H1 (cell line): ENCODE measurements at regions not wholly inside any gene's neighbourhood (a gene's known extent, or its start where the extent isn't known, plus 50 kb on each side); places are given as distances from the start of the nearest gene placed in this dataset.

Source experiments
- CHD2 ChIP-seq: IDR thresholded peaks from 2 replicates; pipeline ENCODE4 v1.6.1; 2012; ENCODE audit warnings: low read length, improper control_type of control experiment
- GABPA ChIP-seq: IDR thresholded peaks from 2 replicates; pipeline ENCODE4 v1.6.1; 2011; ENCODE audit warnings: mild to moderate bottlenecking, low read length, moderate library complexity, borderline replicate concordance; ENCODE audit not compliant: insufficient read depth
- POLR2A ChIP-seq, 2 experiments: IDR thresholded peaks; 1 replicate in 1 of 2; 2 replicates in 1 of 2; pipeline ENCODE4 v1.6.1; 2011; ENCODE audit warnings: low read depth in 2 of 2, low read length in 2 of 2, mild to moderate bottlenecking in 2 of 2; ENCODE audit errors: control extremely low read depth in 1 of 2
- RFX5 ChIP-seq: IDR thresholded peaks from 2 replicates; pipeline ENCODE4 v1.6.1; 2011; ENCODE audit warnings: low read depth, low read length, improper control_type of control experiment, borderline replicate concordance
- RNF2 ChIP-seq: fragments of 200-900, 300-1000 bp; sonication (generic); IDR thresholded peaks from 2 replicates; pipeline ENCODE4 v1.7.1; 2016; ENCODE audit warnings: borderline replicate concordance, low read depth, mild to moderate bottlenecking, antibody characterized with exemption, low read length; ENCODE audit not compliant: poor library complexity, severe bottlenecking; ENCODE audit errors: missing control alignments
- RXRA ChIP-seq: IDR thresholded peaks from 2 replicates; pipeline ENCODE4 v1.6.1; 2011; ENCODE audit warnings: low read depth, mild to moderate bottlenecking, low read length, moderate library complexity; ENCODE audit not compliant: insufficient read depth
- SIN3A ChIP-seq, 2 experiments: IDR thresholded peaks in 1 of 2; conservative IDR thresholded peaks in 1 of 2; 2 replicates each; pipeline ENCODE4 v1.6.1; 2011 to 2012; ENCODE audit warnings: low read length in 2 of 2, improper control_type of control experiment in 1 of 2, low read depth in 1 of 2, mild to moderate bottlenecking in 1 of 2
- TAF1 ChIP-seq: IDR thresholded peaks from 2 replicates; pipeline ENCODE4 v1.6.1; 2011; ENCODE audit warnings: mild to moderate bottlenecking, low read depth, low read length
- TEAD4 ChIP-seq: IDR thresholded peaks from 2 replicates; pipeline ENCODE4 v1.6.1; 2012; ENCODE audit warnings: low read depth, low read length, inconsistent platforms, mixed read lengths
- TF ChIP-seq, protein P1 (sequence below), 3 experiments: IDR thresholded peaks; 1 replicate in 2 of 3; 2 replicates in 1 of 3; pipeline versions ENCODE4 v1.5.1 to v1.6.1; 2011; ENCODE audit warnings: low read length in 3 of 3, mild to moderate bottlenecking in 3 of 3, inconsistent platforms in 2 of 3, low read depth in 1 of 3, moderate library complexity in 1 of 3; ENCODE audit not compliant: insufficient read depth in 1 of 3; ENCODE audit errors: control extremely low read depth in 1 of 3
- TF ChIP-seq, protein P2 (sequence below): IDR thresholded peaks from 2 replicates; pipeline ENCODE4 v1.6.1; 2012; ENCODE audit warnings: inconsistent platforms

DNA sequence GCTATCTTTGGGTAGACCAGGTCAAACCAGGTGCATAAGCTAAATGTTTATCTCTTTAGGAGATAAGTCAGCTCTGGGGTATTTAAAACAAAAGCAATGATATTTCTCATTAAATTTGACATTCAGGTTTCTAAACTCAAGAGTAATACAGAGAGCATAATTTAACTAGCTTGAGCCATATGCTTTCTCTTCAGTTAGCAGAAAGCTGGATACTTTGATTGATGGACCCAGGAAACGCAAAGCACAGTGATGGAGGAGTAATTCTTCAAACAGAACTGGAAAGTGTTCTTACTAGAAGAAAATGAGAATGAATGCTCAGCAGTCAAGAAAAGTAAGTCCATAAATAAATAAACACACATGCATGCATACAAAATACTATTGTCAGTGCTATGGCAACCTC lies 885.7 kb upstream of the RAG2 start:
- TF ChIP-seq, protein P1, sequence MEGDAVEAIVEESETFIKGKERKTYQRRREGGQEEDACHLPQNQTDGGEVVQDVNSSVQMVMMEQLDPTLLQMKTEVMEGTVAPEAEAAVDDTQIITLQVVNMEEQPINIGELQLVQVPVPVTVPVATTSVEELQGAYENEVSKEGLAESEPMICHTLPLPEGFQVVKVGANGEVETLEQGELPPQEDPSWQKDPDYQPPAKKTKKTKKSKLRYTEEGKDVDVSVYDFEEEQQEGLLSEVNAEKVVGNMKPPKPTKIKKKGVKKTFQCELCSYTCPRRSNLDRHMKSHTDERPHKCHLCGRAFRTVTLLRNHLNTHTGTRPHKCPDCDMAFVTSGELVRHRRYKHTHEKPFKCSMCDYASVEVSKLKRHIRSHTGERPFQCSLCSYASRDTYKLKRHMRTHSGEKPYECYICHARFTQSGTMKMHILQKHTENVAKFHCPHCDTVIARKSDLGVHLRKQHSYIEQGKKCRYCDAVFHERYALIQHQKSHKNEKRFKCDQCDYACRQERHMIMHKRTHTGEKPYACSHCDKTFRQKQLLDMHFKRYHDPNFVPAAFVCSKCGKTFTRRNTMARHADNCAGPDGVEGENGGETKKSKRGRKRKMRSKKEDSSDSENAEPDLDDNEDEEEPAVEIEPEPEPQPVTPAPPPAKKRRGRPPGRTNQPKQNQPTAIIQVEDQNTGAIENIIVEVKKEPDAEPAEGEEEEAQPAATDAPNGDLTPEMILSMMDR (IDR thresholded peaks at IDR 0.05; ENCODE audit: control extremely low read depth in 1 of 3, insufficient read depth in 1 of 3, low read depth in 1 of 3, low read length in 3 of 3), result no peak
- TF ChIP-seq RXRA (no peak), TAF1 (no peak), CHD2 (no peak), TEAD4 (no peak), SIN3A (conservative IDR thresholded peaks at IDR 0.05 in 1 of 2, IDR thresholded peaks at IDR 0.05 in 1 of 2; ENCODE audit: low read depth in 1 of 2, low read length in 2 of 2) (no peak), RNF2 (no peak), POLR2A (IDR thresholded peaks at IDR 0.05; ENCODE audit: control extremely low read depth in 1 of 2, low read depth in 2 of 2, low read length in 2 of 2) (no peak), RFX5 (no peak), GABPA (no peak)
- TF ChIP-seq, protein P2, sequence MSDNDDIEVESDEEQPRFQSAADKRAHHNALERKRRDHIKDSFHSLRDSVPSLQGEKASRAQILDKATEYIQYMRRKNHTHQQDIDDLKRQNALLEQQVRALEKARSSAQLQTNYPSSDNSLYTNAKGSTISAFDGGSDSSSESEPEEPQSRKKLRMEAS, result no peak
